H9 (cell line): ENCODE measurements at regions not wholly inside any gene's neighbourhood (a gene's known extent, or its start where the extent isn't known, plus 50 kb on each side); places are given as distances from the start of the nearest gene placed in this dataset.

Source experiments
- DNase-seq: peaks from one replicate; pipeline ENCODE4 v3.0.0-alpha.2; 2017
- H2AFZ ChIP-seq: one replicate; pipeline ENCODE4 v1.6.1; 2013; ENCODE audit warnings: mild to moderate bottlenecking, low read length, control low read depth, moderate library complexity
- H2AK5ac ChIP-seq: 2 replicates; pipeline ENCODE4 v1.6.1; 2013; ENCODE audit warnings: low read length, control low read depth, mixed read lengths; ENCODE audit not compliant: insufficient read length
- H2BK120ac ChIP-seq: one replicate; pipeline ENCODE4 v1.6.1; 2013; ENCODE audit warnings: low read depth, mild to moderate bottlenecking, low read length, control low read depth, inconsistent platforms; ENCODE audit not compliant: poor library complexity, severe bottlenecking
- H2BK12ac ChIP-seq: 2 replicates; pipeline ENCODE4 v1.6.1; 2013; ENCODE audit warnings: low read length, control low read depth, mixed read lengths, low read depth; ENCODE audit not compliant: insufficient read length
- H2BK15ac ChIP-seq: 2 replicates; pipeline ENCODE4 v1.6.1; 2013; ENCODE audit warnings: low read depth, low read length, control low read depth
- H2BK20ac ChIP-seq: one replicate; pipeline ENCODE4 v1.6.1; 2013; ENCODE audit warnings: low read depth, mild to moderate bottlenecking, low read length, control low read depth, inconsistent platforms; ENCODE audit not compliant: poor library complexity, severe bottlenecking
- H2BK5ac ChIP-seq: 2 replicates; pipeline ENCODE4 v1.6.1; 2013; ENCODE audit warnings: low read length, control low read depth, mixed read lengths; ENCODE audit not compliant: insufficient read length
- H3K14ac ChIP-seq: 2 replicates; pipeline ENCODE4 v1.6.1; 2013; ENCODE audit warnings: low read length, control low read depth; ENCODE audit not compliant: insufficient read depth
- H3K18ac ChIP-seq: 2 replicates; pipeline ENCODE4 v1.6.1; 2013; ENCODE audit warnings: low read depth, mild to moderate bottlenecking, mixed read lengths, low read length, control low read depth; ENCODE audit not compliant: insufficient read length
- H3K23ac ChIP-seq: 2 replicates; pipeline ENCODE4 v1.6.1; 2013; ENCODE audit warnings: low read length, control low read depth, mixed read lengths, low read depth; ENCODE audit not compliant: insufficient read length
- H3K23me2 ChIP-seq: 2 replicates; pipeline ENCODE4 v1.6.1; 2013; ENCODE audit warnings: low read depth, mild to moderate bottlenecking, mixed read lengths, low read length, control low read depth; ENCODE audit not compliant: insufficient read length, poor library complexity, severe bottlenecking
- H3K27ac ChIP-seq: 2 replicates; pipeline ENCODE4 v1.5.1; 2013; ENCODE audit warnings: low read length, control low read depth, mixed read lengths, low read depth; ENCODE audit not compliant: insufficient read length
- H3K27me3 ChIP-seq: 2 replicates; pipeline ENCODE4 v1.6.1; 2013; ENCODE audit warnings: low read length, control low read depth, inconsistent platforms; ENCODE audit not compliant: insufficient read depth
- H3K4ac ChIP-seq: 2 replicates; pipeline ENCODE4 v1.6.1; 2013; ENCODE audit warnings: low read depth, mild to moderate bottlenecking, control low read depth, inconsistent platforms, low read length, moderate library complexity
- H3K4me1 ChIP-seq: 2 replicates; pipeline ENCODE4 v1.6.1; 2013; ENCODE audit warnings: low read length, control low read depth, inconsistent platforms; ENCODE audit not compliant: insufficient read depth
- H3K4me2 ChIP-seq: 2 replicates; pipeline ENCODE4 v1.6.1; 2013; ENCODE audit warnings: low read length, control low read depth, mixed read lengths; ENCODE audit not compliant: insufficient read length, insufficient read depth
- H3K56ac ChIP-seq: 2 replicates; pipeline ENCODE4 v1.6.1; 2013; ENCODE audit warnings: low read depth, mild to moderate bottlenecking, mixed read lengths, low read length, control low read depth; ENCODE audit not compliant: insufficient read length
- H3K79me1 ChIP-seq: 2 replicates; pipeline ENCODE4 v1.6.1; 2013; ENCODE audit warnings: low read depth, mild to moderate bottlenecking, moderate library complexity, low read length, control low read depth, inconsistent platforms; ENCODE audit not compliant: insufficient read depth, poor library complexity, severe bottlenecking
- H3K79me2 ChIP-seq: 2 replicates; pipeline ENCODE4 v1.6.1; 2013; ENCODE audit warnings: low read length, control low read depth, inconsistent platforms; ENCODE audit not compliant: insufficient read depth
- H3K9ac ChIP-seq: 2 replicates; pipeline ENCODE4 v1.6.1; 2013; ENCODE audit warnings: low read length, control low read depth, mixed read lengths; ENCODE audit not compliant: insufficient read length; ENCODE audit errors: extremely low read depth
- H3K9me3 ChIP-seq: one replicate; pipeline ENCODE4 v1.6.1; 2013; ENCODE audit warnings: low read depth, low read length, inconsistent platforms; ENCODE audit not compliant: control insufficient read depth
- H3T11ph ChIP-seq: one replicate; pipeline ENCODE4 v1.6.1; 2013; ENCODE audit warnings: mild to moderate bottlenecking, low read length, control low read depth, inconsistent platforms
- H4K20me1 ChIP-seq: one replicate; pipeline ENCODE4 v1.6.1; 2013; ENCODE audit not compliant: control insufficient read depth, insufficient read length, insufficient read depth
- H4K5ac ChIP-seq: 2 replicates; pipeline ENCODE4 v1.6.1; 2013; ENCODE audit warnings: low read depth, mild to moderate bottlenecking, mixed read lengths, low read length, control low read depth; ENCODE audit not compliant: insufficient read length
- H4K8ac ChIP-seq: replicated peaks from 2 replicates; pipeline ENCODE4 v1.6.1; 2013; ENCODE audit warnings: low read length, control low read depth, mixed read lengths, low read depth; ENCODE audit not compliant: insufficient read length
- H4K91ac ChIP-seq: 2 replicates; pipeline ENCODE4 v1.6.1; 2013; ENCODE audit warnings: low read depth, mild to moderate bottlenecking, moderate library complexity, mixed read lengths, low read length, control low read depth; ENCODE audit not compliant: insufficient read length
- H3K27ac Mint-ChIP-seq, 3 experiments: 2 replicates in 2 of 3; 3 replicates in 1 of 3; pipeline ENCODE4 v1.8.0; 2020 to 2021; ENCODE audit warnings: mixed read lengths in 3 of 3, mild to moderate bottlenecking in 1 of 3, moderate library complexity in 1 of 3
- H3K27me3 Mint-ChIP-seq: 2 replicates; pipeline ENCODE4 v1.8.0; 2021; ENCODE audit warnings: low read depth, mild to moderate bottlenecking, moderate library complexity, mixed read lengths
- H3K36me3 Mint-ChIP-seq, 3 experiments: 2 replicates in 2 of 3; 3 replicates in 1 of 3; pipeline ENCODE4 v1.8.0; 2020 to 2021; ENCODE audit warnings: low read depth in 3 of 3, mixed read lengths in 3 of 3; ENCODE audit not compliant: insufficient read depth in 1 of 3
- H3K4me1 Mint-ChIP-seq, 2 experiments: 2 replicates each; pipeline ENCODE4 v1.8.0; 2020; ENCODE audit warnings: mixed read lengths in 2 of 2
- H3K4me3 Mint-ChIP-seq, 2 experiments: 2 replicates in 1 of 2; 3 replicates in 1 of 2; pipeline ENCODE4 v1.8.0; 2020 to 2021; ENCODE audit warnings: mild to moderate bottlenecking in 2 of 2, mixed read lengths in 2 of 2, moderate library complexity in 1 of 2
- H3K9me3 Mint-ChIP-seq, 2 experiments: 2 replicates in 1 of 2; 3 replicates in 1 of 2; pipeline ENCODE4 v1.8.0; 2020; ENCODE audit warnings: mild to moderate bottlenecking in 2 of 2, mixed read lengths in 2 of 2, moderate library complexity in 1 of 2
- CTCF ChIP-seq: fragments of 200-600 bp; sonication (generic); conservative IDR thresholded peaks from 3 replicates; pipeline ENCODE4 v1.8.0; 2021; ENCODE audit warnings: antibody characterized with exemption, mild to moderate bottlenecking
- WGBS: extraction: QIAGEN DNeasy Blood & Tissue Kit; methylation state at CpG from one replicate; pipeline ENCODE4 v1.1.7; 2013; ENCODE audit warnings: missing lambda C conversion rate, low lambda C conversion rate, mixed read lengths; ENCODE audit not compliant: insufficient read length; ENCODE audit errors: extremely low coverage; 5-methylcytosine and 5-hydroxymethylcytosine counted together

DNA sequence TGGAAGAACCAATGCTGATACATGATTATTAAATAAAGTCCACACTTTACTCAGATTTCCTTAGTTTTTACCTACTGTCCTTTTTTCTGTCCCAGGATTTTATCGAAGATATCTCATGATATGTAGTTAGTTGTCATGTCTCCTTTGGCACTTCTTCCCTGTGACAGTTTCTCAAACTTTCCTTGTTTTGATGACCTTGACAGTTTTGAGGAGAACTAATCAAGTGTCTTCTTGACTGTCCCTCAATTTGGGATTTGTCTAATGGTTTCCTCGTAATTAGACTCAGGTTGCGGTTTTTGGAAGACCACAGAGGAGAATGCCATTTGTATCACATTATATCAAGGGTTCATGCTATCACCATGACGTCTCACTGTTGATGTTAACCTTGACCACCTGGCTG lies 483.1 kb upstream of the ZNF608 start:
- Histone ChIP-seq H3K4me2 (no peak overlapping the region), H2BK12ac (no peak overlapping the region), H2AK5ac (no peak overlapping the region), H2AFZ (no peak overlapping the region), H3K18ac (no peak overlapping the region), H2BK15ac (no peak overlapping the region), H3K4ac (no peak overlapping the region), H3K4me1 (no peaks in the 10 kb centered on the region), H3K79me2 (no peaks in the 10 kb centered on the region), H4K91ac (no peak overlapping the region), H2BK20ac (no peak overlapping the region), H3K23me2 (no peaks in the 10 kb centered on the region), H3K27ac (no peak overlapping the region), H3K79me1 (no peaks in the 10 kb centered on the region), H3K9ac (no peak overlapping the region), H4K8ac (no peak overlapping the region), H3K23ac (no peak overlapping the region), H4K20me1 (no peaks in the 10 kb centered on the region), H3T11ph (no peak overlapping the region), H3K14ac (no peak overlapping the region), H2BK5ac (no peak overlapping the region), H2BK120ac (no peak overlapping the region), H3K56ac (no peak overlapping the region), H3K27me3 (no peaks in the 10 kb centered on the region), H3K9me3 (no peaks in the 10 kb centered on the region), H4K5ac (no peak overlapping the region)
- Mint-ChIP-seq H3K4me3 (no peak overlapping the region), H3K36me3 (peaks cover 2 to 6% (median 5%) of the 10 kb centered on the region in 3 experiments; a peak in 6 of 7 replicates), H3K9me3 (peaks cover 0 to 6% of the 10 kb centered on the region in 2 experiments; a peak in 3 of 5 replicates), H3K27ac (no peak overlapping the region), H3K27me3 (no peaks in the 10 kb centered on the region), H3K4me1 (peaks cover 6 to 9% of the 10 kb centered on the region in 2 experiments)
- no peak for TF ChIP-seq CTCF
- no peak for DNase-seq
- no CpG with 5 or more reads among the region's 4 CpGs for whole genome bisulfite sequencing
